HEK293 (cell line): ENCODE measurements at regions not wholly inside any gene's neighbourhood (a gene's known extent, or its start where the extent isn't known, plus 50 kb on each side); places are given as distances from the start of the nearest gene placed in this dataset.

Experiments used
- GLIS1 ChIP-seq: fragments of 450-650 bp; formaldehyde crosslinking; IDR thresholded peaks from 2 replicates; pipeline ENCODE4 v1.5.1; 2016; ENCODE audit warnings: missing biosample characterization, missing genetic modification characterization
- HOXA7 ChIP-seq: sonication (generic); formaldehyde crosslinking; IDR thresholded peaks from 2 replicates; pipeline ENCODE4 v1.8.1; 2022; ENCODE audit warnings: missing genetic modification reagents, borderline replicate concordance
- HOXD13 ChIP-seq: sonication (generic); formaldehyde crosslinking; IDR thresholded peaks from 2 replicates; pipeline ENCODE4 v1.8.0; 2022; ENCODE audit warnings: missing genetic modification reagents, borderline replicate concordance
- MYNN ChIP-seq: fragments of 450-650 bp; formaldehyde crosslinking; IDR thresholded peaks from 2 replicates; pipeline ENCODE4 v1.5.1; 2016; ENCODE audit warnings: missing biosample characterization, missing genetic modification characterization, borderline replicate concordance
- MZF1 ChIP-seq: fragments of 450-650 bp; formaldehyde crosslinking; IDR thresholded peaks from 2 replicates; pipeline ENCODE4 v1.5.1; 2017; ENCODE audit warnings: missing biosample characterization, missing genetic modification characterization, borderline replicate concordance
- PRDM1 ChIP-seq: fragments of 450-650 bp; formaldehyde crosslinking; IDR thresholded peaks from 2 replicates; pipeline ENCODE4; 2016; ENCODE audit warnings: missing biosample characterization, missing genetic modification characterization
- SCRT2 ChIP-seq: fragments of 450-650 bp; formaldehyde crosslinking; IDR thresholded peaks from 2 replicates; pipeline ENCODE4 v1.5.1; 2016; ENCODE audit warnings: missing biosample characterization, missing genetic modification characterization
- YY1 ChIP-seq: fragments of 450-650 bp; formaldehyde crosslinking; IDR thresholded peaks from 2 replicates; pipeline ENCODE4 v1.5.1; 2018; ENCODE audit warnings: missing biosample characterization, missing genetic modification characterization
- ZFHX2 ChIP-seq: fragments of 450-650 bp; formaldehyde crosslinking; conservative IDR thresholded peaks from 2 replicates; pipeline ENCODE4 v1.5.1; 2016; ENCODE audit warnings: missing biosample characterization, missing genetic modification characterization
- ZNF114 ChIP-seq: fragments of 450-650 bp; formaldehyde crosslinking; IDR thresholded peaks from 2 replicates; pipeline ENCODE4 v1.5.0; 2017; ENCODE audit warnings: missing biosample characterization, missing genetic modification characterization
- ZNF146 ChIP-seq: fragments of 450-650 bp; formaldehyde crosslinking; IDR thresholded peaks from 2 replicates; pipeline ENCODE4 v1.5.1; 2016; ENCODE audit warnings: missing biosample characterization, missing genetic modification characterization
- ZNF16 ChIP-seq: fragments of 450-650 bp; formaldehyde crosslinking; IDR thresholded peaks from 2 replicates; pipeline ENCODE4 v1.5.1; 2016; ENCODE audit warnings: low read depth, missing biosample characterization, missing genetic modification characterization
- ZNF184 ChIP-seq: fragments of 450-650 bp; IDR thresholded peaks from 2 replicates; pipeline ENCODE4 v1.5.1; 2018; ENCODE audit warnings: missing biosample characterization, mild to moderate bottlenecking, missing genetic modification characterization
- ZNF221 ChIP-seq: fragments of 450-650 bp; formaldehyde crosslinking; IDR thresholded peaks from 2 replicates; pipeline ENCODE4 v1.5.1; 2017; ENCODE audit warnings: missing biosample characterization, missing genetic modification characterization, borderline replicate concordance
- ZNF311 ChIP-seq: fragments of 450-650 bp; formaldehyde crosslinking; IDR thresholded peaks from 2 replicates; pipeline ENCODE4 v1.5.1; 2017; ENCODE audit warnings: missing biosample characterization, missing genetic modification characterization, borderline replicate concordance
- ZNF350 ChIP-seq: fragments of 450-650 bp; formaldehyde crosslinking; IDR thresholded peaks from 2 replicates; pipeline ENCODE4 v1.5.0; 2017; ENCODE audit warnings: missing biosample characterization, mild to moderate bottlenecking, missing genetic modification characterization
- ZNF354C ChIP-seq: fragments of 450-650 bp; formaldehyde crosslinking; IDR thresholded peaks from 2 replicates; pipeline ENCODE4 v1.5.1; 2016; ENCODE audit warnings: missing biosample characterization, missing genetic modification characterization, low read depth, borderline replicate concordance
- ZNF404 ChIP-seq: fragments of 450-650 bp; formaldehyde crosslinking; IDR thresholded peaks from 2 replicates; pipeline ENCODE4 v1.5.1; 2017; ENCODE audit warnings: missing biosample characterization, missing genetic modification characterization
- ZNF510 ChIP-seq: fragments of 450-650 bp; formaldehyde crosslinking; IDR thresholded peaks from 2 replicates; pipeline ENCODE4 v1.5.1; 2018; ENCODE audit warnings: mild to moderate bottlenecking, missing genetic modification characterization, missing biosample characterization; ENCODE audit not compliant: insufficient replicate concordance
- ZNF514 ChIP-seq: fragments of 450-650 bp; formaldehyde crosslinking; IDR thresholded peaks from 2 replicates; pipeline ENCODE4 v1.5.1; 2016; ENCODE audit warnings: missing biosample characterization, missing genetic modification characterization
- ZNF555 ChIP-seq: fragments of 450-650 bp; formaldehyde crosslinking; conservative IDR thresholded peaks from 2 replicates; pipeline ENCODE4 v1.5.1; 2017; ENCODE audit warnings: missing biosample characterization, mild to moderate bottlenecking, missing genetic modification characterization, inconsistent platforms
- ZNF704 ChIP-seq: fragments of 450-650 bp; formaldehyde crosslinking; IDR thresholded peaks from 2 replicates; pipeline ENCODE4 v1.5.1; 2016; ENCODE audit warnings: missing biosample characterization, missing genetic modification characterization
- ZNF768 ChIP-seq: fragments of 450-650 bp; formaldehyde crosslinking; IDR thresholded peaks from 2 replicates; pipeline ENCODE4 v1.5.1; 2018; ENCODE audit warnings: missing biosample characterization, mild to moderate bottlenecking, missing genetic modification characterization
- TF ChIP-seq, protein P1 (sequence below): fragments of 450-650 bp; formaldehyde crosslinking; conservative IDR thresholded peaks from 2 replicates; pipeline ENCODE4 v1.5.1; 2016; ENCODE audit warnings: low read depth, missing biosample characterization, missing genetic modification characterization
- TF ChIP-seq, protein P2 (sequence below): fragments of 450-650 bp; formaldehyde crosslinking; conservative IDR thresholded peaks from 2 replicates; pipeline ENCODE4 v1.5.1; 2016; ENCODE audit warnings: low read depth, missing biosample characterization, missing genetic modification characterization
- TF ChIP-seq, protein P3 (sequence below): fragments of 450-650 bp; formaldehyde crosslinking; IDR thresholded peaks from 2 replicates; pipeline ENCODE4 v1.5.1; 2017; ENCODE audit warnings: missing biosample characterization, missing genetic modification characterization
- TF ChIP-seq, protein P4 (sequence below): fragments of 450-650 bp; formaldehyde crosslinking; IDR thresholded peaks from 2 replicates; pipeline ENCODE4 v1.5.1; 2016; ENCODE audit warnings: missing biosample characterization, missing genetic modification characterization

DNA sequence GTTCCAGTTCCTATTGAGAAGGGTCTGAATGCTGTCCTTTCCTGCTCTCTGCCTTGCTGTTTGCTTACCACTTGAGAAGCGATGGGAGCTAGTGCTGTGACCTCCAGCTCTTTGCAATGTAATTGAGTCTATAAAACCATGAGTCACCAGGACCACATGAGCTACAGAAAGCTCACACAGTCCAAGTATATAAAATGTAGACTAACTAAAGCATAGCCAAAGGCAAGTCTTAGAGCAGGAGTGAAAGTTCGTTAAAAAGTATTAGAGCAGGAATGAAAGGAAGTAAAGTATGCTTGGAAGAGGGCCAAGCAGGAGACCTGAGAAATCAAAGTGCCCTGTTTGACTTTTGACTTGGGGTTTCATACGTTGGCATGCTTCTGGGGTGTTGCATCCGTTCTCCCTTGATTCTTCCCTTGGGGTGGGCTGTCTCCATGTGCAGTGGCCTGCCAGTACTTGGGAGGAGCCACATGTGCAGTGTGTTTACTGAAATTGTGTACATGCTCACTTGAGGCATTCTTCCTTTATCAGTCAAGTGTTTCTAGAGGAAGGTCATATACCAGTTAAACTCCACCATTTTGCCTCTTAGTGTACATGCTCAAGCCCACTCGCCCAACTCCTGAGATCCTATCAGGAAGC lies 71.3 kb upstream of the KIT start (continued):
- TF ChIP-seq HOXD13 (no peak), ZNF404 (tag by site-specific recombination) (no peak), ZNF514 (tag by site-specific recombination) (no peak), ZNF768 (no peak), MYNN (tag by site-specific recombination) (no peak), YY1 (tag by site-specific recombination) (no peak), ZNF146 (tag by site-specific recombination) (no peak), MZF1 (no peak), HOXA7 (CRISPR knock-in tag) (no peak), ZNF114 (tag by site-specific recombination) (no peak), ZNF510 (no peak), ZNF311 (no peak), ZNF221 (tag by site-specific recombination) (no peak), ZNF350 (tag by site-specific recombination) (no peak), ZNF704 (tag by site-specific recombination) (no peak), SCRT2 (tag by site-specific recombination) (no peak), GLIS1 (tag by site-specific recombination) (peak; percentile 42), ZNF354C (no peak), ZFHX2 (no peak), ZNF184 (no peak), PRDM1 (tag by site-specific recombination) (0 out of 2 replicates have a peak, but pooled peaks have one; percentile 20), ZNF555 (tag by site-specific recombination) (no peak), ZNF16 (tag by site-specific recombination) (no peak)
- TF ChIP-seq, protein P1, sequence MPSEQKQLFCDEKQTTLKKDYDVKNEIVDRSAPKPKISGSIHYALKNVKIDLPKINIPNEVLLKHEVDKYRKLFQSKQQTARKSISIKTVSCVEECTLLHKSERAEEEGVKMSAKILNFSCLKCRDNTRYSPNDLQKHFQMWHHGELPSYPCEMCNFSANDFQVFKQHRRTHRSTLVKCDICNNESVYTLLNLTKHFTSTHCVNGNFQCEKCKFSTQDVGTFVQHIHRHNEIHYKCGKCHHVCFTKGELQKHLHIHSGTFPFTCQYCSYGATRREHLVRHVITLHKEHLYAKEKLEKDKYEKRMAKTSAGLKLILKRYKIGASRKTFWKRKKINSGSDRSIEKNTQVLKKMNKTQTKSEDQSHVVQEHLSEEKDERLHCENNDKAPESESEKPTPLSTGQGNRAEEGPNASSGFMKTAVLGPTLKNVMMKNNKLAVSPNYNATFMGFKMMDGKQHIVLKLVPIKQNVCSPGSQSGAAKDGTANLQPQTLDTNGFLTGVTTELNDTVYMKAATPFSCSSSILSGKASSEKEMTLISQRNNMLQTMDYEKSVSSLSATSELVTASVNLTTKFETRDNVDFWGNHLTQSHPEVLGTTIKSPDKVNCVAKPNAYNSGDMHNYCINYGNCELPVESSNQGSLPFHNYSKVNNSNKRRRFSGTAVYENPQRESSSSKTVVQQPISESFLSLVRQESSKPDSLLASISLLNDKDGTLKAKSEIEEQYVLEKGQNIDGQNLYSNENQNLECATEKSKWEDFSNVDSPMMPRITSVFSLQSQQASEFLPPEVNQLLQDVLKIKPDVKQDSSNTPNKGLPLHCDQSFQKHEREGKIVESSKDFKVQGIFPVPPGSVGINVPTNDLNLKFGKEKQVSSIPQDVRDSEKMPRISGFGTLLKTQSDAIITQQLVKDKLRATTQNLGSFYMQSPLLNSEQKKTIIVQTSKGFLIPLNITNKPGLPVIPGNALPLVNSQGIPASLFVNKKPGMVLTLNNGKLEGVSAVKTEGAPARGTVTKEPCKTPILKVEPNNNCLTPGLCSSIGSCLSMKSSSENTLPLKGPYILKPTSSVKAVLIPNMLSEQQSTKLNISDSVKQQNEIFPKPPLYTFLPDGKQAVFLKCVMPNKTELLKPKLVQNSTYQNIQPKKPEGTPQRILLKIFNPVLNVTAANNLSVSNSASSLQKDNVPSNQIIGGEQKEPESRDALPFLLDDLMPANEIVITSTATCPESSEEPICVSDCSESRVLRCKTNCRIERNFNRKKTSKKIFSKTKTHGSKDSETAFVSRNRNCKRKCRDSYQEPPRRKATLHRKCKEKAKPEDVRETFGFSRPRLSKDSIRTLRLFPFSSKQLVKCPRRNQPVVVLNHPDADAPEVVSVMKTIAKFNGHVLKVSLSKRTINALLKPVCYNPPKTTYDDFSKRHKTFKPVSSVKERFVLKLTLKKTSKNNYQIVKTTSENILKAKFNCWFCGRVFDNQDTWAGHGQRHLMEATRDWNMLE (tag by site-specific recombination), result no peak
- TF ChIP-seq, protein P2, sequence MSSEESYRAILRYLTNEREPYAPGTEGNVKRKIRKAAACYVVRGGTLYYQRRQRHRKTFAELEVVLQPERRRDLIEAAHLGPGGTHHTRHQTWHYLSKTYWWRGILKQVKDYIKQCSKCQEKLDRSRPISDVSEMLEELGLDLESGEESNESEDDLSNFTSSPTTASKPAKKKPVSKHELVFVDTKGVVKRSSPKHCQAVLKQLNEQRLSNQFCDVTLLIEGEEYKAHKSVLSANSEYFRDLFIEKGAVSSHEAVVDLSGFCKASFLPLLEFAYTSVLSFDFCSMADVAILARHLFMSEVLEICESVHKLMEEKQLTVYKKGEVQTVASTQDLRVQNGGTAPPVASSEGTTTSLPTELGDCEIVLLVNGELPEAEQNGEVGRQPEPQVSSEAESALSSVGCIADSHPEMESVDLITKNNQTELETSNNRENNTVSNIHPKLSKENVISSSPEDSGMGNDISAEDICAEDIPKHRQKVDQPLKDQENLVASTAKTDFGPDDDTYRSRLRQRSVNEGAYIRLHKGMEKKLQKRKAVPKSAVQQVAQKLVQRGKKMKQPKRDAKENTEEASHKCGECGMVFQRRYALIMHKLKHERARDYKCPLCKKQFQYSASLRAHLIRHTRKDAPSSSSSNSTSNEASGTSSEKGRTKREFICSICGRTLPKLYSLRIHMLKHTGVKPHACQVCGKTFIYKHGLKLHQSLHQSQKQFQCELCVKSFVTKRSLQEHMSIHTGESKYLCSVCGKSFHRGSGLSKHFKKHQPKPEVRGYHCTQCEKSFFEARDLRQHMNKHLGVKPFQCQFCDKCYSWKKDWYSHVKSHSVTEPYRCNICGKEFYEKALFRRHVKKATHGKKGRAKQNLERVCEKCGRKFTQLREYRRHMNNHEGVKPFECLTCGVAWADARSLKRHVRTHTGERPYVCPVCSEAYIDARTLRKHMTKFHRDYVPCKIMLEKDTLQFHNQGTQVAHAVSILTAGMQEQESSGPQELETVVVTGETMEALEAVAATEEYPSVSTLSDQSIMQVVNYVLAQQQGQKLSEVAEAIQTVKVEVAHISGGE, result no peak
- TF ChIP-seq, protein P3, sequence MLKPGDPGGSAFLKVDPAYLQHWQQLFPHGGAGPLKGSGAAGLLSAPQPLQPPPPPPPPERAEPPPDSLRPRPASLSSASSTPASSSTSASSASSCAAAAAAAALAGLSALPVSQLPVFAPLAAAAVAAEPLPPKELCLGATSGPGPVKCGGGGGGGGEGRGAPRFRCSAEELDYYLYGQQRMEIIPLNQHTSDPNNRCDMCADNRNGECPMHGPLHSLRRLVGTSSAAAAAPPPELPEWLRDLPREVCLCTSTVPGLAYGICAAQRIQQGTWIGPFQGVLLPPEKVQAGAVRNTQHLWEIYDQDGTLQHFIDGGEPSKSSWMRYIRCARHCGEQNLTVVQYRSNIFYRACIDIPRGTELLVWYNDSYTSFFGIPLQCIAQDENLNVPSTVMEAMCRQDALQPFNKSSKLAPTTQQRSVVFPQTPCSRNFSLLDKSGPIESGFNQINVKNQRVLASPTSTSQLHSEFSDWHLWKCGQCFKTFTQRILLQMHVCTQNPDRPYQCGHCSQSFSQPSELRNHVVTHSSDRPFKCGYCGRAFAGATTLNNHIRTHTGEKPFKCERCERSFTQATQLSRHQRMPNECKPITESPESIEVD, result no peak
- TF ChIP-seq, protein P4, sequence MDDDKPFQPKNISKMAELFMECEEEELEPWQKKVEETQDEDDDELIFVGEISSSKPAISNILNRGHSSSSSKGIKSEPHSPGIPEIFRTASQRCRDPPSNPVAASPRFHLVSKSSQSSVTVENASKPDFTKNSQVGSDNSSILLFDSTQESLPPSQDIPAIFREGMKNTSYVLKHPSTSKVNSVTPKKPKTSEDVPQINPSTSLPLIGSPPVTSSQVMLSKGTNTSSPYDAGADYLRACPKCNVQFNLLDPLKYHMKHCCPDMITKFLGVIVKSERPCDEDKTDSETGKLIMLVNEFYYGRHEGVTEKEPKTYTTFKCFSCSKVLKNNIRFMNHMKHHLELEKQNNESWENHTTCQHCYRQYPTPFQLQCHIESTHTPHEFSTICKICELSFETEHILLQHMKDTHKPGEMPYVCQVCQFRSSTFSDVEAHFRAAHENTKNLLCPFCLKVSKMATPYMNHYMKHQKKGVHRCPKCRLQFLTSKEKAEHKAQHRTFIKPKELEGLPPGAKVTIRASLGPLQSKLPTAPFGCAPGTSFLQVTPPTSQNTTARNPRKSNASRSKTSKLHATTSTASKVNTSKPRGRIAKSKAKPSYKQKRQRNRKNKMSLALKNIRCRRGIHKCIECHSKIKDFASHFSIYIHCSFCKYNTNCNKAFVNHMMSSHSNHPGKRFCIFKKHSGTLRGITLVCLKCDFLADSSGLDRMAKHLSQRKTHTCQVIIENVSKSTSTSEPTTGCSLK (tag by site-specific recombination), result no peak
